Loucy (cell line): ENCODE measurements at regions not wholly inside any gene's neighbourhood (a gene's known extent, or its start where the extent isn't known, plus 50 kb on each side); places are given as distances from the start of the nearest gene placed in this dataset.

Experiments used
- CTCF ChIP-seq: fragments of 200-600 bp; sonication (generic); conservative IDR thresholded peaks from 2 replicates; pipeline ENCODE4 v1.5.1; 2014; ENCODE audit warnings: mild to moderate bottlenecking, antibody characterized with exemption, low read length
- EZH2phosphoT487 ChIP-seq: fragments of 200-600 bp; IDR thresholded peaks from 2 replicates; pipeline ENCODE4 v1.6.1; 2018; ENCODE audit warnings: antibody characterized with exemption, mild to moderate bottlenecking, moderate library complexity, borderline replicate concordance

DNA sequence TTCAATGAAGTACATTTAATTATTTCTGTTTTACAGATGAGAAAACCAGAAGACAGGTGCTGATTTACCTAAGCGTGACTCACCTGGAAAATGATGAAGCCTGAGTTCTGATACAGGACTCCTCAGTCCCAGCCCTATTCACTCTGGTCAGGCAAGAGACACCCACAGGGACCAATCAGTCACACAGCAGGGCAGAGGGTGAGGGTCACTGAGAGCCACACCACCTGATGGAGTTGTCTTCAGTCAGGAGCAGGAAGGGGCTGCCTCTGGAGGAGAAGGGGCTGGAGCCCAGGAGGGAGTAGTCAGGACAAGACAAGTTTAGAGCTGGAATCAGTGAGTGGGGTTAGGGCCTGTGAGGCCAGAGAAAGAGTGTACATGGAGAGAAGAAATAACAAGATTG, 251.2 kb upstream of the MOCS1 start:
- no peak for TF ChIP-seq CTCF
- no peak for TF ChIP-seq EZH2phosphoT487
